COLO668 (cell line): ENCODE measurements at regions not wholly inside any gene's neighbourhood (a gene's known extent, or its start where the extent isn't known, plus 50 kb on each side); places are given as distances from the start of the nearest gene placed in this dataset.

Experiments used
- DNase-seq: peaks from one replicate; lab custom pipeline; 2025; ENCODE audit not compliant: unreplicated experiment; lab: John Stamatoyannopoulos, UW

DNA sequence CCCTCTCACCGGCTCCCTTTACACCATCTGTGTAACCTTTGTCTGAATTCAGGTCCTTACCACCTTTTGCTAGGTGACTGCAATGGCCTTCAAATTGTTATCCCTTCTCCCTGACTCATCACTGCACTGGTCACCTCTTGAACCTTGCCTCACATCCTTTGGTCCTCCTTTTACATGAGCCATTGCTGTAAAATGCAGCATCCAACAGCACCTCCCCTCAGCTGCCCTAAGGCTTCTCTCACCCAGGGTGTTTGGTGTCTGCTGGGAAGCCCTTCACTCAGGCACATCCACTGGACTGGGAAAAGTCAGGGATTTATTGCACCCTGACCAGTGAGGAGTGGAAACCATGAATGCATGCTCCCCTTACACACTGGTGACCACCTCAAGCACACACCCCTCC lies 192.5 kb upstream of the GATB start:
- no peak for DNase-seq

DNA sequence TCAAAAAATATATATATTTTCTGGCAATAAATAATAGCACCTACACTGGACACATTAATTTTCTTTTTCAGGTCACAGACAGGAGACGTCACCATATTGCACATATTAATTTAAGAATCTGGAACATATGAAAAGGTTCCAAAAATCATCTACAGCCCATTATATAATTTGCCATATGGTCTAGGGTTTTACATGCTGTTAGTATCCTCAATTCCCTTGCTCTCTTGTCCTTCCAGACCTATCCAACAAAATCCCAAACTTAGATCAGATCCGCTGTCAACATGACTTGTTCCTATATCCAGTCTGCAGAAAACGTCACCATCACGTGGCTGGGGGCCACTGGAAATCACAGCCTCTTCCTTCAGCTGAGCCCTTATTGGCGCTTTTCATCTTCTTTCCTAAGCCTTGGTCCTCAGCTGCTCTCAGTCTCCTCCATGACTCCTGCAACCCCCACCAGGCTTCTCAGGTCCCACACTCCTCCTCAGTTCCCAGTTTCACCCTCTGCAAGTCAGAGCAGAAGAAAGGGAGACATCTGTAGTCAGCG lies 192.0 kb upstream of the GATB start:
- DNase-seq: no peak

DNA sequence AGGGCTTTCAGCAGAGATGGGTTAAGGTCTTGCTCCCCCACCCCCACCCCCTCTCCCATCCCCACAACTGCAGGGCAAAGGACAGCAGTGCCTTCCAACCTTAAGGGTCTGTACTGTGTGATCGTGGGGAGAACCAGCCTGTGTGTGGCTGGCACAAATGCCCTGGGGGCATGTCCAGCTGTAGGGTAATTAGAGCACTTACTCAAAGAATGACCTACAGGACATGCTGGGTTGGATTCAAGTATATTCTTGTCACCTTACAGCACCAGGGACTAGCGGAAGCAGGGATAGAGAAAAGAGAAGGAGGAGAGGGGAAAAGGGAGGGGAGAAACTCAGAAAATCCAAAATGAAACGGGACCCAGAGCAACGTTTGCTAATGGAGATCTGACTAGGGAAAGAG lies 191.3 kb upstream of the GATB start:
- peak; percentile 39 for DNase-seq

DNA sequence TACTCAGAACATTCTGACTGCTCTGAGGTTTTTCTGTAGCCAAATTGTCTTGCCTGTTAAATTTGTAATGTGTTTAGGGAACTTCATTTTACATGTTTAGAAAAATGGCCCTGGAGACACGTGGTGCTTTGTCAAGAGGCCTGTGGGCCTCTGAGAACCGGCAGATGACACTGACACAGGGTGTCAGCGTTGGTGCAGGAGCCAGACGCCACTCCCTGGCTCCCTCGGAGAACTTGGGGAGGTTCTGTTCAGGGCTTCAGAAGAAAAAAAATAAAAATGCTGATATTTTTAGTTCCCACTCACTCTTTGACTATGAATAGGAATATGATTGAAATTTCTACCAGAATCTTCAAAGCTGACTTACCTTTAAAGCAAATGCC lies 190.9 kb upstream of the GATB start:
- DNase-seq: peak; percentile 10

DNA sequence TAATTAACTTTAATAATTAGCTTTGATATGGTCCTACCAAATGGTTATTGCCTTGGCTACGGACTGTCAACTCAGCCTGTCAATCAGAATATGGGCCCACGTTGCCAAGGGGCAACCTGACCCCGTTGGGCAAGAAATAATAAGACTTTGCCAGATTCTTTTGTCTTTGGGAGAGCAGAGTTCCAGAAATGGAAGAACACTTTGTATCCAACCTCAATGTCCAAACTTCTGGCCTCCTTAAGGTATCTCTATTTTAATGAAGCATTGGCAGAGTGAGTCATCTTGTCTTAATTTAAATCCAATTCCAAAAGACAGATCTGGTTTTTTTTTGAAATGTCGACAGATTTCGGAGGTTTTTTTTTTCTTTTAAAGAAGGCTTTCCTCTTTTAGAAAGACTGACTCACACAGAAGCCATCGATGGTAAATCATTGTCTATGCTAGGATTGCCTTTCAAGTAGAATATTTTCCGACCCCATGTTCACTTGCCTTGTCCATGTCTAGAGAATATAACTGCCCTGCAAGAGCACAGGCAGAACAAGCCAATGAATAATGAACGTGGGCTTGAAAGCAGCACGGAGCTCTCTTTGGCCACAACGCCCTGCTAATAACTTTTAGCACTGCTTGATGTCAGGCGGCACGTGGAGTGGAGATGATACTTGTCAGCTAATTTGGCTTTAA lies 190.3 kb upstream of the GATB start:
- DNase-seq: no peak

DNA sequence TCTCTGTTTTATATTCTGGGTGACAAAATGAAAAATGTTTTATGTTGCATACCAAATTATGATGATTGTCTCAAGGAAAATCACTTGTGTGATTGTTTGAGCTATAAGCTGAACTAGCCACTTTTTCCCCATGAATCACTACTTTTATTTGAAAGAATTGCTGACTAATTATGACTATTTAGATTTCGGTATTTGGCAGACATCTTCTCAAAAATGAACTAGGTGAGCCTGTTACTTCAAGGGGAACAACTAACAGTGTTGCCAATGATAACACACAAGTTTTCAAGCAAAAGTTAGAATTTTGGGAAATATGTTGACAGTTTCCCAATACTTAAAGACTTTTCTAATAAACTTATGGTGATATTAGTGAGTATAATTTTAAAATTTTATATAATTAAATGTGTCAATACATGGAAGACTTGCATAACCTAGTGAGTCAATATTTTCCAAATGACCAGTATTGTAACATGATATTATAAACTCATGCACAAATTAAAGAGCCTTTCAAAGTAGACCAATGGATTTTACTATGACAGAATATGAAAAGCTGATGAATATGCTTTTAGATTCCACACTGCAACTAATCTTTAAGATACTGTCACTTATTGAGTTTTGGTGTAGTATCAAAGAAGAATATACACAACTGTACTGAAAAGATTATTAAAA lies 187.7 kb upstream of the GATB start:
- DNase-seq: no peak

DNA sequence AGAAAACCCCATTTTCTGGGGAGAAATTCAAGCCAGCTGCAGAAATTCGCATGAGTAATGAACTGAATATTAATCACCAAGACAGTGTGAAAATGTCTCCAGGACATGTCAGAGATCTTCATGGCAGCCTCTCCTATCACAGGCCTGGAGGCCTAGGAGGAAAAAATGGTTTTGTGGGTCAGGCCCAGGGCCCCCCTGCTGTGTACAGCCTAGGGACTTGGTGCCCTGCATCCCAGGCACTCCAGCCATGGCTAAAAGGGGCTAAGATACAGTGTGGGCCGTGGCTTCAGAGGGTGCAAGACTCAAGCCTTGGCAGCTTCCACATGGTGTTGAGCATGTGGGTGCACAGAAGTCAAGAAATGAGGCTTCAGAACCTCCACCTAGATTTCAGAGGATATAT lies 185.9 kb upstream of the GATB start:
- DNase-seq: no peak

DNA sequence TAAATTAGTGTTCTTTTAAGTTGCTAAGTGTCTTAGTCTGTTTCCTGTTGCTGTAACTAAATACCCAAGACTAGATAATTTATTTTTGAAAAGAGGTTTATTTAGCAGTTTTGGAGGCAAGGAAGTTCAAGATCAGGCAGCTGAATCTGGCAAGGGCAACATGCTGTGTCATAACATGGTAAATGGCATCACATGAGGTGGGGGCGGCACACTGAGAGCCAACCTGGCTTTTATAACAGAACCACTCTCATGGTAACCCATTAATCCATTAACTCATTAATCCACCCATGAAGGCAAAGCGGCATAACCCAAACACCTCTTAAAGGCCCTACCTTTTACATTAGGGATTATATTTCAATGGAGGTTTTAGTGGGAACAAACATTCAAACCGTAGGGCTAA lies 182.2 kb upstream of the GATB start:
- DNase-seq: no peak

DNA sequence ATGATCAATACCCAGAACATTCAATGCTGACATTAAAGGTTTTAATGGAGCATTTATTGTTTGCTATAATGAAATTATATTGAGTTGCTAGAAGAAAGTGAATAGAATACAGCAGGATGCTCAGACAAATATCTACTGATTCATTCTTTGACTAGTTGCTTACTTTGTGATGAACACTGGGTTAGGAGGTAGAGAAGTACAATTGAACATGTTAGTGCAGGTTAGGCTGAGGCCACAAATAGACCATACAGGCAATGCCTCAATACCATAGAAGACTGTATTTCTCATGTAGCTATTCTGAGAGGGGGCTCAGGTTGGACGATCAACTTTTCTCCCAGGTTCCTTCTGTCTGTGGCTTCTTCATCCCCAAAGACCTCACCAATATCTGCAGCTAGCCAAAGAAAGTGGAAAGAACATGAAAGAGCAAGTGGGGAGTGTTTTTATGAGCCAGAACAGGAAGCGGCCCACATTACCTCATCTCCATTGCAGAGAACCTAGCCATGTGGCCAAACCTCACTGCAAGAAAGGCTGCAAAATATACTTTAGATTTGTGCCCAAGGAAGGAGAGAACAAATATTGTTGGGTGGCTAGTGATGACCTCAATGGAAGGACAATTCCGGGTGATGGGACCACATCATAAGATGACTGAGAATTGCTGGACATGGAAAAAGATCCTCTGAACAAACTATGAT lies 180.3 kb upstream of the GATB start:
- DNase-seq: no peak

DNA sequence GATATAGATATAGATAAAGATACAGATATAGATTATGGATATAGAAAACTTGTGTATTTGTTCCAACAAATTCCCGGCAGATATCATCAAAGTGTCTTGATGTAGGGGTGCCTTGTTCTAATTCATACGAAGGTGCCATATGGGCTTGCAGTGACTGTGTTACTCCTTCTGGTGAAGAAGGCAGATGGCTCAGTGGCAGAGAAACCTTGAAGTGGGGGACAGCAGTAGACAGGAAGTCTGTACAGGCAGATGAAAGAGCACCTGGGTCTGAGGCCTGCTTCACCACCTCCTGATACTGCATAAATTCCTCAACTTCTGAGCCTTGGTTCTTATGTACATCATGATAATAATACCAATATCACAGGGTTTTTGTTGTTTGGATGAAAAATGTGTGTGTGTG lies 179.5 kb upstream of the GATB start:
- DNase-seq: no peak

DNA sequence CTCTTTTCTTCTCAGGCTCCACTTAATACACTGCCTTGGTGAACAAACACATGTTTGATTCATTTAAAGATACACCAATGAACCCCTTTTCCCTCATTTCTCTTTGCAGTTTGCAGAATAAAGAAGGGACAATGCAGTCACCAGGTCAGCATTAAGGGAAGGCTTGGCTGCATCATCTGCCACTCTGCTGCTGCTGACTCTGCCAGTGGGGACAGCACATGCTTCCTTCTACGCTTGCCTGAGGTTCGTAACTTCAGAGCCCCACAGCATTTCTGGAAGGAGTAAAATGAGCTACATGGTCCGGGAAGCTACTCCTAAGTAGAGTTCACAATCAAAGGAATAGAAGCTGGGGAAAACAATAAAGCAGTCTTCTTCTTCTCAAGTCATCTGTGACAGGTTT lies 178.9 kb upstream of the GATB start:
- no peak for DNase-seq

DNA sequence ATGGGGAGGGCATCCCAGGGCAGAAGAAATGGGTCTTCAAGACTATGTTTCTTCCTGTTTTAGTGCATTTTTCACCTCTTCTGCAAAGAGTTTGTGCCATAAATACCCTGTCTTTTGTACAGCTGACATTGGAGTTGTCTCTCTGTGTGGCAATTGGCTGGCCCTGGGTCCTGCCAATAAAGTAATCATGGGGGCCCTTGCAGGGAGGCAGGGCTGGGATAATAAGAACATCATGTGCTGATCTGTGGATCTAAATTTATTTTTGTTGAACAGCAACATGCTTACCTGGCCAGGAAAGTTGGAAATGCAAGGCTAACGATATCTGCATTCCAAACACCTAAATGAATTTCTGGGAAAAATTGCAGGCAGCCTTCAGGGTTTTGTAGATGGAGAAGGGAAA lies 174.6 kb upstream of the GATB start:
- no peak for DNase-seq

DNA sequence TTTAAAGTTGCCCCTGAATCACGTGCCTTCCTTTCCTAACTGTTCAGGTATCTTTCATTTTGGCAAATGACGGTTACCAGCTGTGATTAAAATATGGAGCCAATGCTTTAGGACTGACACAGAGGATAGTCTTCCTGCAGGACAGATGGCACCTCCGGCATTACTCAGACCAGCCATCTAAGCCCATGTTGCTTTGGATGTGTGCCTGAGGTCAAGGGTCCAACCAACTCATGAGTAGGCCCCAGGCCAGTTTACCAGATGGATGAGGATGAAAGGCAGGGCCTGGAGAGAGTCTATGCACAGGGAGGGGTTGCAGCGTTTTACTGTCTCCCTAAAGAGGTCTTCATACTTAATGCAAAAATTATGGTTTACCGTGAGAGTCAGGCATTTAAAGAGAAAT lies 174.0 kb upstream of the GATB start:
- DNase-seq: no peak

DNA sequence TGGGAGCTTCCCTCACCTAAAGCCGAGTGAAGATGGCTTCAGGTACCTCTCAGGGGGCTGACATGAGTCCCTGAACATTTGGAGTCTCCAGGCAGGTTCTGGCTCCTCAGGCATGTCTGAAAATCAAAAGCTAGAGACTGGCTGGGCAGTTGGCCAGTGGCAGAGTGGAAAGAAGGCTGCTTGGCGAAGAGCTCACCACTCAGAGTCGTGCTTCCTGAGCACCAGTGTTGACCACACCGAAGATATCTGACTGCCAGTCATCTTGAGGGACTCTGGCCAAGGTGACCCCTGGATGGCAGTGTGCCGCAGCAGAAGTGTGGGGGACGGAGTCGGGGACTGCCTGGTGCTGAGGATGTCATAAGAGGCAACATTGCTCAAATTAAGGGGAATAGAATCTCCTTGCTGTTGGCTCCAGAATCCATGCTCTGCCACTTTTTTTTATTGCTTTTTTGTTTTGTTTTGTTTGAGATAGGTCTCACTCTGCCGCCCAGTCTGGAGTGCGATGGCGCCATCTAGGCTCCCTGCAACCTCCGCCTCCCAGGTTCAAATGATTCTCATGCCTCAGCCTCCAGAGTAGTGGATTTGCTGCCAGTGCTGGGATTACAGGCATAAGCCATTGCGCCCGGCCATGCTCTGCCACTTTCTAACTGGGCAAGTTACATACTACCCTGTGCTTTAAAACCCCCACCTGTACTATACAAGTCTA lies 172.5 kb upstream of the GATB start:
- DNase-seq: no peak

DNA sequence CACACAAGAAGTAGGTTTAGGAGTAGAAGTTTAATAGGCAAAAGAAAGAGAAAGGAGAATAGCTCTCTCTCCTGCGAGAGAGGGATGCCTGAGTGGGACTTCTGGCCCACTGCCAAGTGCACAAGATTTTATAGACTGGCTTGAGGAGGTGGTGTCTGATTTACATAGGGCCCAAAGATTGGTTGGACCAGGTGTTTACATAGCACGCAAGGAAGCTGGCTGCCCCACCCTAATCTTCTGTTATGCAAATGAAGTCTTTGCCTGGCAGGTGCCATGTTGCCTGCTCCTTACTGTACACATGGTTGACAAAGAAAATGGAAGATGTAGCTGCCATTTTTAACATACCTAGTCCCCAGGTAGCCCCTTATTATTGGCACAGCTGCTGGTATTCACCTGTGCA lies 170.8 kb upstream of the GATB start:
- DNase-seq: no peak

DNA sequence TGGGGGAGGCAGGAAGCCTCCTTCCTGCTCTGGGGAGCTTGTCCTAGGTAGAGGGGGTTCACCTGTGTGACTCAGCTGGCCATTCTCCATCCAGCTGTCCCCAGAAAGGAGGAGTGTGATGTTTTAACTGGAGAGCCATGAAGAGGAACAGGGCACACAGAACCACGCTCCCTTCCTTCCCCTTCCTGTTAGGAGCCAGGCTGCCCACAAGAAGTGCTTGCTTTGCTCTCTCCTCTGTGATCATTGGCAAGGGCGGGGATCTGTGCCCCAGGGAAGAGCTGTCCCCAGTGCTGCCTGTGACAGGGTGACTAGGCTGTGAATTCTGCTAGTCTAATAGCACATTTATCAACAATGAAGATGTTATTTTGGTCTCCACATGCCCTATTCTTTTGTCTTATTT lies 169.6 kb upstream of the GATB start:
- no peak for DNase-seq

DNA sequence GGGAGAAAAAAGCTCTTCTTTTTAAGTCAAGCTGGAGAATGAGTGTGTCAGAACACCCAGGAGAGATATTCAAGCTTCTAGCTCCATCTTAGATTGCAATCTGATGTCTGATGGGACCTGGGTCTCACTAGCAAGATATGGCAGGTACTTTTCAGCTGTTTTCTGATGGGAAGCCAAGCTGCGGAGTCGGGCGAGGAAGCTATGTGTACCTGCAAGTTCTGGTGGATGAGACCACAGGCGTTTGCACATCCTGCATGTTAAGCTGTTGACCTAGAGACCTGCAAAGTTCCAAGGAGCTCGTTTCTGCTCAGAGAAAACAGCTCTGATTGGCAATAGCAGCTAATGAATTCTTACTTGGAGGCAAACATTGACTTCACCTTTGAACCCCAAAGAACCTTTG lies 167.3 kb upstream of the GATB start:
- no peak for DNase-seq

DNA sequence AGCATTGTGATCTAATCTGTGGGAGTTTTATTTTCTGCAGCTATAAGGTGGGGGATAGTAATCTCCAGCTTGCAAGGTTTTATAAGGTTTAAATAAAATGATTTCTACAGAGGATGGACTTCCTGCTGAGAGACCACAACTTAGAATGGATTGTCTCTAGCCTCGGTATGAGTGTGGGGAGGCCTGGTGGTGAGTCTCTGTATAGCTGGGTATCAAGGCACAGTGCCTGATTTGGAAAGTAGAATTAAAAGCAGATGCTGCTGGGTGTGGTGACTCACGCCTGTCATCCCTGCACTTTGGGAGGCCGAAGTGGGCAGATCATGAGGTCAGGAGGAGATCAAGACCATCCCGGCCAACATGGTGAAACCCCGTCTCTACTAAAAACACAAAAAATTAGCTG lies 162.0 kb upstream of the GATB start:
- DNase-seq: no peak

DNA sequence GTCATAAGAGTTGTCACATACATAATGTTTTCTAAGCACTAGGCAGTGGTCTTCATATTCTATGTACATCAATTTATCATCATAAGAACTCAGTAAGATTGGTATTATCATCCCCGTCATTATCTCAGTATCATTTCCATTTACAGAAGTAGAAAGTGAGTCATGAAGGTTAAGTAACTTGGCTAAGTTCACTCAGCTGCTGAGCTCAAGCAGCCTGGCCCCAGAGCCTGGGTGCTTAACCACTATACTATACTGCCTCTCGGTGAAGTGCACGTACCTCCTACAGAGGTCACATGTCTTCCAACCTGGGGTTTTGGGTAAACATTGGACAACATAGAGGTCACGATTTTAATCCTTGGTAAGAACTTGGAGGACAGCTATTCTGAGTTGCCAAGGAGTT lies 161.5 kb upstream of the GATB start:
- no peak for DNase-seq

DNA sequence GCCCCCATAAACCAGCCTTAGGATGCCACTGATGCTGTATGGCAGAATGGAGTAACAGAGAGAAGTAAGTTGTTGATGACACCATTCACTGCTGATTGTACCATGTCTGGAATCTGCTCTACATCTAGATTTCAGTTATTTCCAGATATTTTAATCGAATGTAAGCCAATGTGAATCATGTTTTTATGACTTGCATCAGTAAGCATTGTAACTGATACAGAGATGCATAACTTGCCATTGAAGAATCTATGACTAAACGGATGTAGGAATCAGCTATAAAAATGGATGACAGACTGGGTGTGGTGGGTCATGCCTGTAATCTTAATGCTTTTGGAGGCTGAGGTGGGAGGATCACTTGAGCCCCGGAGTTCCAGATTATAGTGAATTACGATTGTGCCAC lies 161.0 kb upstream of the GATB start:
- DNase-seq: no peak

DNA sequence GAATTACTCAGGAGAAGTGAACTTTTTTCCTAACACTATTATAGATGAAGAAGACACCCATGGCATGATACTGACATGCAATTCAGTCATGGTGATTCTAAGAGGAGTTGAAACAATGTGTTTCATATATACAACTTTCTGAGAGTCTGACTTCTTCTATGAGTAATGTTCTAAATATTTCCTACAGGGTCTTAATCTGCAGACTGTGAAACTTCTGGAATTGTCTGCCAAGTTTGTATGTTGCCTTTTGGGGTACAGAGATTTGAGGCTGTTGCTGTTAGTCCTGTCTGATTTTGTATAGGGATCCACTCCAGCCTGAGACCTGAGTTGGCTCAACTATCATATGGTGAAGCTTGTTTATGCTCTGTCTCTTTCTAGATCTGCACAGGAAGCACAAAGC lies 160.6 kb upstream of the GATB start:
- no peak for DNase-seq
